Bronchial epithelial cell (primary cell): ENCODE measurements at regions not wholly inside any gene's neighbourhood (a gene's known extent, or its start where the extent isn't known, plus 50 kb on each side); places are given as distances from the start of the nearest gene placed in this dataset.

ENCODE experiments used
- DNase-seq: peaks from one replicate; pipeline ENCODE4 v3.0.0-alpha.2; 2010; ENCODE audit warnings: low read depth
- FAIRE-seq: peaks from 2 replicates; lab custom pipeline; 2011; peaks lifted over from hg19 to GRCh38; lab: Jason Lieb, UNC
- H3K27me3 ChIP-seq: 2 replicates; pipeline ENCODE4 v1.5.1; 2011; ENCODE audit warnings: low read length; ENCODE audit not compliant: control insufficient read depth, insufficient read depth
- H3K36me3 ChIP-seq: 2 replicates; pipeline ENCODE4 v1.5.1; 2011; ENCODE audit warnings: low read length; ENCODE audit not compliant: control insufficient read depth, insufficient read depth
- H3K4me3 ChIP-seq: 2 replicates; pipeline ENCODE4 v1.5.1; 2011; ENCODE audit warnings: mild to moderate bottlenecking, low read depth, low read length, control low read depth
- CTCF ChIP-seq: IDR thresholded peaks from 2 replicates; pipeline ENCODE4 v1.5.1; 2011; ENCODE audit warnings: mild to moderate bottlenecking, moderate library complexity, low read length, control low read depth, inconsistent platforms; ENCODE audit not compliant: insufficient read depth, severe bottlenecking

GRCh38 chr10:83205861-83206260 lies 933.4 kb upstream of the GHITM start:
- no peak for DNase-seq
- no peaks in the 10 kb centered on the region for H3K27me3 ChIP-seq
- TF ChIP-seq CTCF = no peak
- H3K4me3 ChIP-seq = no peak overlapping the region
- no peaks in the 10 kb centered on the region for H3K36me3 ChIP-seq
- no peak for FAIRE-seq

GRCh38 chr10:83212632-83213334 lies 926.5 kb upstream of the GHITM start:
- FAIRE-seq (no peak), DNase-seq (peak; percentile 20)
- no peaks in the 10 kb centered on the region for H3K27me3 ChIP-seq
- no peak for TF ChIP-seq CTCF
- no peak overlapping the region for H3K4me3 ChIP-seq
- H3K36me3 ChIP-seq = no peaks in the 10 kb centered on the region

GRCh38 chr10:83214136-83214535 lies 925.2 kb upstream of the GHITM start:
- FAIRE-seq = no peak
- DNase-seq = no peak
- no peak for TF ChIP-seq CTCF
- Histone ChIP-seq H3K27me3 (no peaks in the 10 kb centered on the region), H3K36me3 (no peaks in the 10 kb centered on the region), H3K4me3 (no peak overlapping the region)

GRCh38 chr10:83218205-83218604 lies 921.1 kb upstream of the GHITM start:
- H3K36me3 ChIP-seq = no peaks in the 10 kb centered on the region
- no peak for DNase-seq
- H3K27me3 ChIP-seq = no peaks in the 10 kb centered on the region
- H3K4me3 ChIP-seq = no peak overlapping the region
- TF ChIP-seq CTCF = no peak
- no peak for FAIRE-seq

GRCh38 chr10:83222300-83222699 lies 917.0 kb upstream of the GHITM start:
- H3K27me3 ChIP-seq = no peaks in the 10 kb centered on the region
- no peak overlapping the region for H3K4me3 ChIP-seq
- TF ChIP-seq CTCF = no peak
- H3K36me3 ChIP-seq = no peaks in the 10 kb centered on the region
- FAIRE-seq (no peak), DNase-seq (no peak)
